Left kidney (tissue), 1 donor: ENCODE measurements at regions not wholly inside any gene's neighbourhood (a gene's known extent, or its start where the extent isn't known, plus 50 kb on each side); places are given as distances from the start of the nearest gene placed in this dataset.
A peak's percentile ranks its signal among the peaks of the same experiment; 100 is the strongest.
"Not testable (repeated sequence)": the region's sequence is repeated elsewhere in the genome, so short reads cannot be mapped to it uniquely, and the experiment has no call there.

Experiments
- DNase-seq: peaks from one replicate; pipeline ENCODE4 v3.0.0-alpha.2; 2013

GRCh38 chr4:123600987-123601904 is 204.7 kb downstream of the SPRY1 start:
- DNase-seq: no peak

GRCh38 chr4:123602007-123602406 is 205.4 kb downstream of the SPRY1 start:
- DNase-seq: no peak

GRCh38 chr4:123603165-123603564 is 206.6 kb downstream of the SPRY1 start:
- no peak for DNase-seq

GRCh38 chr4:123605797-123606196 is 209.2 kb downstream of the SPRY1 start:
- not testable (repeated sequence) for DNase-seq

- DNase-seq: no peak
Measured at GRCh38 chr4:123606336-123606735, 209.7 kb downstream of the SPRY1 start.

- no peak for DNase-seq
Measured at GRCh38 chr4:123606946-123607542, 210.4 kb downstream of the SPRY1 start.

GRCh38 chr4:123609829-123610228 is 213.2 kb downstream of the SPRY1 start:
- no peak for DNase-seq

GRCh38 chr4:123613586-123614344 is 217.2 kb downstream of the SPRY1 start:
- DNase-seq: no peak

- DNase-seq: no peak
Measured at GRCh38 chr4:123615901-123616300, 219.3 kb downstream of the SPRY1 start.

- peak; percentile 84 for DNase-seq
Measured at GRCh38 chr4:123616951-123617461, 220.4 kb downstream of the SPRY1 start.

GRCh38 chr4:123617791-123618190 is 221.2 kb downstream of the SPRY1 start:
- no peak for DNase-seq

- no peak for DNase-seq
Measured at GRCh38 chr4:123618606-123619005, 222.0 kb downstream of the SPRY1 start.

- no peak for DNase-seq
Measured at GRCh38 chr4:123619326-123619725, 222.7 kb downstream of the SPRY1 start.

- no peak for DNase-seq
Measured at GRCh38 chr4:123619895-123620294, 223.3 kb downstream of the SPRY1 start.

GRCh38 chr4:123621072-123621705 is 224.6 kb downstream of the SPRY1 start:
- DNase-seq: no peak

GRCh38 chr4:123622572-123622971 is 226.0 kb downstream of the SPRY1 start:
- no peak for DNase-seq

- DNase-seq: no peak
Measured at GRCh38 chr4:123623611-123624010, 227.0 kb downstream of the SPRY1 start.

- no peak for DNase-seq
Measured at GRCh38 chr4:123624959-123625358, 228.4 kb downstream of the SPRY1 start.

GRCh38 chr4:123628288-123628687 is 231.7 kb downstream of the SPRY1 start:
- DNase-seq: no peak

GRCh38 chr4:123631786-123632692 is 235.4 kb downstream of the SPRY1 start:
- peak; percentile 59 for DNase-seq

GRCh38 chr4:123632693-123633030 is 236.1 kb downstream of the SPRY1 start:
- DNase-seq: no peak
